ENCODE measurements at regions not wholly inside any gene's neighbourhood (a gene's known extent, or its start where the extent isn't known, plus 50 kb on each side); places are given as distances from the start of the nearest gene placed in this dataset.

DNA sequence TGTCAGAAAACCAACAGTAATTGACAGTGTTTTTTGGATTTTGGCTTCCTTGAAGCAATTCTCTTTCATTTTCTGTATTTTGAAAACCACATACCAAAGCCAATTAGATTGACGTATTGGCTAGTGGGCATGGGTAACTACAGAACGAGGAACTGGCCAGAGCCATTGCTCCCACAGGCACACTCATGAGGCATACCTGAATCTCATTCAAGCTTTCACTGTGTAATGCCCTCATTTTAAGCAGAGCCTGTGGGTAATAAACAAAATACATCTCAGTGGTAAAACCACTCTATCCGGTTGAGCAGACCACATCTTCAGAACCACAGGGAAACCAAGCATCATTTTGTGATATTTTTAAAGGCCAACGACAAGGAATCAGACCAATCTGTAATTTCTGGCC is 394.1 kb downstream of the ZNF608 start:
- Histone ChIP-seq H3K27ac (ENCODE audit: low read depth in 2 of 2, low read length in 1 of 2) (no peak overlapping the region), H3K36me3 (ENCODE audit: control insufficient read depth in 2 of 2, insufficient read depth in 2 of 2, low read length in 1 of 2) (no peaks in the 10 kb centered on the region), H3K9me3 (ENCODE audit: control insufficient read depth in 2 of 2, insufficient read depth in 1 of 2, low read depth in 1 of 2, low read length in 1 of 2) (peaks cover 0 to 2% of the 10 kb centered on the region in 2 donors), H3K27me3 (ENCODE audit: control insufficient read depth in 1 of 2, insufficient read depth in 2 of 2, low read length in 2 of 2) (no peaks in the 10 kb centered on the region), H3K4me3 (ENCODE audit: low read depth in 1 of 2, low read length in 2 of 2) (no peak overlapping the region), H3K4me1 (ENCODE audit: control insufficient read depth in 2 of 2, insufficient read depth in 2 of 2, low read length in 1 of 2) (no peaks in the 10 kb centered on the region)
- 58 to 62% methylated on average over 4 of the region's 4 CpGs for WGBS, 2 donors

DNA sequence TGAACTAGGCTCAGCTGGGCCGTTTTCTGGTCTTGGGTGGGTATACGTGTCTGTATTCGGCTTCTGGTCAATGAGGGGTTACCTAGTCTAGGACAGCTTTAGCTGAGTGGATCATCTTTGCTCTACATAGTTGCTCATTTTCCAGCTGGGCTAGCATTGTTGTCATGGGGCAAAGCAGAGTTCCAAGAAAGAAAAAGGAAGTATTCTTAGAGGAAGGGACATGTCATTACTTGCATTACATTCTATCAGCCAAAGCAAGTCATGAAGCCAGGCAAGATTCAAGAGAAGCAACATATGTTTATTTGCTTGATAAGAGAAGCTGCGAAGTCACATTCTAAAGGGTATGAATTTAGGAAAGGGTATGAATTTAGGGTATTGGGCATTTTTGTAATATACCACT is 396.5 kb downstream of the ZNF608 start:
- Histone ChIP-seq H3K9me3 (ENCODE audit: control insufficient read depth in 2 of 2, insufficient read depth in 1 of 2, low read depth in 1 of 2, low read length in 1 of 2) (no peaks in the 10 kb centered on the region), H3K36me3 (ENCODE audit: control insufficient read depth in 2 of 2, insufficient read depth in 2 of 2, low read length in 1 of 2) (no peaks in the 10 kb centered on the region), H3K27ac (ENCODE audit: low read depth in 2 of 2, low read length in 1 of 2) (no peak overlapping the region), H3K27me3 (ENCODE audit: control insufficient read depth in 1 of 2, insufficient read depth in 2 of 2, low read length in 2 of 2) (no peaks in the 10 kb centered on the region), H3K4me3 (ENCODE audit: low read depth in 1 of 2, low read length in 2 of 2) (no peak overlapping the region), H3K4me1 (ENCODE audit: control insufficient read depth in 2 of 2, insufficient read depth in 2 of 2, low read length in 1 of 2) (no peaks in the 10 kb centered on the region)
- WGBS, 2 donors: 66 to 69% methylated on average over 4 of the region's 4 CpGs

DNA sequence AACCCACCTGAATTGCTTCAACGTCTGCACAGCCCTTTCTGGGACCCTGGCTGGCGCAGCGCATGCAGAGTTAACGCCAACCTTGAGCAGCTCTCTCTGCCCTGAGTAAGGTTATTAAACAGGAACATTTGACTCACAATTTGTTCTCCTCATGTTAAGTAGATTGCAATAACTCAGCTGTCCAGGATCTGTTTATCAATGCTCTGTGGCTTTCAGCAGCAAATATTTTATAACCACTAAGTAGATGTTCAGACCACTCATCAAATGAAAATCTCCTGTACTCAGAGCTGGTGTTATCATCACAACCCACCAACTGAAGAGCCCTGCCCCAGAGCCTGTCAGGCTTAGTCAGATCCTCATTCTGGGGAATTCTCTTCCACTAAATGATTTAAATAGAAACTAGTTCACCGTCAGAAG is 403.0 kb downstream of the ZNF608 start:
- no peaks in the 10 kb centered on the region for H3K4me1 ChIP-seq (ENCODE audit: control insufficient read depth in 2 of 2, insufficient read depth in 2 of 2, low read length in 1 of 2)
- H3K27me3 ChIP-seq (ENCODE audit: control insufficient read depth in 1 of 2, insufficient read depth in 2 of 2, low read length in 2 of 2): no peaks in the 10 kb centered on the region
- no peak overlapping the region for H3K4me3 ChIP-seq (ENCODE audit: low read depth in 1 of 2, low read length in 2 of 2)
- WGBS, 2 donors: 81 to 83% methylated on average over 5 of the region's 5 CpGs
- H3K36me3 ChIP-seq (ENCODE audit: control insufficient read depth in 2 of 2, insufficient read depth in 2 of 2, low read length in 1 of 2): no peaks in the 10 kb centered on the region
- no peak overlapping the region for H3K27ac ChIP-seq (ENCODE audit: low read depth in 2 of 2, low read length in 1 of 2)
- no peaks in the 10 kb centered on the region for H3K9me3 ChIP-seq (ENCODE audit: control insufficient read depth in 2 of 2, insufficient read depth in 1 of 2, low read depth in 1 of 2, low read length in 1 of 2)

DNA sequence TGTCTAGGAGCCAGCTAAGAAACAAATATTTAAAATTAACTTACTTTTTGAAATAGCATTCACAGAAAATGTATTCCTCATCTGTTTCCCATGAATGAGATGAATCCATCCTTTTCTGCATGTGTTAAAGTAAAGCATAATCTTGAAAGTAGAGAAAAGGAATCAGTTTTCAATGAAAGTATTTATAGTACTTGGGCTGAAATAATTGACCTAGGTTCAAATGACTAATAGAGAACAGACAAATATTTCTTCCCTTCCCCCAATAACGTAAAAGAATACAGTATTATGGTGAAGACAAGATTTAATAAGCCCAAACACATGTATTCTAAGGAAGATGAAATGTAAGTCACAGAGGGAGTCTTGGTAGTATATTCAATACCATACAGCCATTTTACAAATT is 403.5 kb downstream of the ZNF608 start:
- WGBS, 2 donors: 60 to 72% methylated on average over 1 of the region's 1 CpG
- no peaks in the 10 kb centered on the region for H3K9me3 ChIP-seq (ENCODE audit: control insufficient read depth in 2 of 2, insufficient read depth in 1 of 2, low read depth in 1 of 2, low read length in 1 of 2)
- no peak overlapping the region for H3K27ac ChIP-seq (ENCODE audit: low read depth in 2 of 2, low read length in 1 of 2)
- no peaks in the 10 kb centered on the region for H3K27me3 ChIP-seq (ENCODE audit: control insufficient read depth in 1 of 2, insufficient read depth in 2 of 2, low read length in 2 of 2)
- no peaks in the 10 kb centered on the region for H3K4me1 ChIP-seq (ENCODE audit: control insufficient read depth in 2 of 2, insufficient read depth in 2 of 2, low read length in 1 of 2)
- H3K4me3 ChIP-seq (ENCODE audit: low read depth in 1 of 2, low read length in 2 of 2): no peak overlapping the region
- H3K36me3 ChIP-seq (ENCODE audit: control insufficient read depth in 2 of 2, insufficient read depth in 2 of 2, low read length in 1 of 2): no peaks in the 10 kb centered on the region

DNA sequence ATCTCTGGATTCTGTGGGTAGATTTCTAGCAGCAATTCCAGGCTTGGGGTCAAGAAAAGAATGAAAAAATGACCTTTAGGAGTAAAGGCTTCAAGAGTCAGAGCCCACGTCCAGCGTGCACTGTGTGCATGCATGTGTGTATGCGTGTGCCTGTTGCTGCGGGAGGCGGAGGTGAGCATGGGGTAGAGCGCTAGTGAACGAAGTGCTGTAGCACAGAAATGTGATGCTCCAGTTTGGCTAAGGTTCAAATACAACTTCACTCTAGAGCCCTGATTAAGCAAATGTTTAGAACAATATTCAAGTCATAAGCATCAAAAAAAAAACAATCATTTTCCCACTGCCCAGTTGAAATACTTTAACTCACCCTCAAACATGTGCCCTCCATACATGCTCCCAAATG is 403.9 kb downstream of the ZNF608 start:
- Histone ChIP-seq H3K27me3 (ENCODE audit: control insufficient read depth in 1 of 2, insufficient read depth in 2 of 2, low read length in 2 of 2) (no peaks in the 10 kb centered on the region), H3K36me3 (ENCODE audit: control insufficient read depth in 2 of 2, insufficient read depth in 2 of 2, low read length in 1 of 2) (no peaks in the 10 kb centered on the region), H3K9me3 (ENCODE audit: control insufficient read depth in 2 of 2, insufficient read depth in 1 of 2, low read depth in 1 of 2, low read length in 1 of 2) (no peaks in the 10 kb centered on the region), H3K4me3 (ENCODE audit: low read depth in 1 of 2, low read length in 2 of 2) (no peak overlapping the region), H3K27ac (ENCODE audit: low read depth in 2 of 2, low read length in 1 of 2) (no peak overlapping the region), H3K4me1 (ENCODE audit: control insufficient read depth in 2 of 2, insufficient read depth in 2 of 2, low read length in 1 of 2) (no peaks in the 10 kb centered on the region)
- 84 to 86% methylated on average over 7 of the region's 7 CpGs for WGBS, 2 donors

DNA sequence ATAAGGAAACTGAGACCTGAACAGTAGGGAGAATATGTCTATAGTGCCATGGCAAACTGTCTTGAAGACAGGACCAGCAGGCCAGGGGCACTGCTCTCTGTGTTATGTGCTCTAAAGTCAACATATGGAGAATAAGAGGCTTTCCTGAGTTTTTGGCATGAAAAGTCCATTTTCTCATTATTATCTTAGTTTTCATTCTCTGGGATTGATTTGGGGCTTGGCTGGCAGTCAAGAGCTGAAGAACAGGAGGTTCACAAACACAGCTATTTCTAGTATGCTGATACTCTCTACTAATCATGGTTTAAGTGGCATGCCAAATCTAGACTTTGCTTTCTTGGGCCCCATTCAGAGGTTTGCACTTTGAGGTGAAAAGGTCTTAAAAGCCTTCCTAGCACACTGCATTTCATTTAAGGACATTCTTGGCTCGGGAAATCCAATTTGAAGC is 404.4 kb downstream of the ZNF608 start:
- no peak overlapping the region for H3K4me3 ChIP-seq (ENCODE audit: low read depth in 1 of 2, low read length in 2 of 2)
- no peaks in the 10 kb centered on the region for H3K27me3 ChIP-seq (ENCODE audit: control insufficient read depth in 1 of 2, insufficient read depth in 2 of 2, low read length in 2 of 2)
- no peaks in the 10 kb centered on the region for H3K4me1 ChIP-seq (ENCODE audit: control insufficient read depth in 2 of 2, insufficient read depth in 2 of 2, low read length in 1 of 2)
- no peak overlapping the region for H3K27ac ChIP-seq (ENCODE audit: low read depth in 2 of 2, low read length in 1 of 2)
- H3K9me3 ChIP-seq (ENCODE audit: control insufficient read depth in 2 of 2, insufficient read depth in 1 of 2, low read depth in 1 of 2, low read length in 1 of 2): no peaks in the 10 kb centered on the region
- no peaks in the 10 kb centered on the region for H3K36me3 ChIP-seq (ENCODE audit: control insufficient read depth in 2 of 2, insufficient read depth in 2 of 2, low read length in 1 of 2)
- WGBS, 2 donors: 38 to 57% methylated on average over 1 of the region's 1 CpG

DNA sequence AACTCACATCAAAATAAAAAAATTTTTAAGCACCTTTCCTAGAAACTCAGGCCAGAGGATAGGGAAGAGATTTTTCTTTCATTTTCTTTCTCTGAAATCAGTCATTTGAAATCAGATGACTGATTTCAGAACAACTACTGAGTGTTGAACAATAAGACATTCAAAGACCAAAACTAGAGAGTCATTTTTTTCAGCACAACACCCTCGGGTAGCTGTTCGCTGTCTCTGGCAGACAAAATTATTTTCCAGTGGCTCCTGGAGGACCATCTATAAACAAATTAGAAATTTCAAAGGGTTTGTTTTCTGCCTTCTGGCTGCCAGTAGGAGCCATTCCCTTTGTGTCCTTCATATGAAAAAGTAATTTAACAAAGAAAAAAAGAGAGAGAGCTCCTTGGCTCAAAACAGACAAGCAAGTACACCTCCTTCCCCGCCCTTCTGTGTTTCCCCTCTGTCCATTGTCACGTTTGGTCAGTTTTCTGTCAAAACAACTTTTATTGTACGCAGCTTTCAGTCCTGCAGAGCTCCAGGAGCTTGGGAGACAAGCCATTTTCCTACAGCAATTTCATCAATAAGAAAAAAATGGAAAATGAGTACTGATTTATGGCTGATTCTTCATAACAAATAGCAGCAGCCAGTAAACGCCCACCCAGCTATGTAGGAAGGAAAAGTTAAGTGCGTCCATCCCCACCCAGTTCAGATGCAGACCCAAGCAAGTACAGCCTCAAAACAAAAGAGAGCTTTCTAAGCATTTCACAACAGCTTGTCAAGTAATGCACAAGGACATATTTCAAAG is 405.2 kb downstream of the ZNF608 start:
- Histone ChIP-seq H3K4me1 (ENCODE audit: control insufficient read depth in 2 of 2, insufficient read depth in 2 of 2, low read length in 1 of 2) (no peaks in the 10 kb centered on the region), H3K36me3 (ENCODE audit: control insufficient read depth in 2 of 2, insufficient read depth in 2 of 2, low read length in 1 of 2) (no peaks in the 10 kb centered on the region), H3K27ac (ENCODE audit: low read depth in 2 of 2, low read length in 1 of 2) (no peak overlapping the region), H3K27me3 (ENCODE audit: control insufficient read depth in 1 of 2, insufficient read depth in 2 of 2, low read length in 2 of 2) (no peaks in the 10 kb centered on the region), H3K4me3 (ENCODE audit: low read depth in 1 of 2, low read length in 2 of 2) (no peak overlapping the region), H3K9me3 (ENCODE audit: control insufficient read depth in 2 of 2, insufficient read depth in 1 of 2, low read depth in 1 of 2, low read length in 1 of 2) (no peaks in the 10 kb centered on the region)
- WGBS, 2 donors: 61 to 62% methylated on average over 7 of the region's 7 CpGs

DNA sequence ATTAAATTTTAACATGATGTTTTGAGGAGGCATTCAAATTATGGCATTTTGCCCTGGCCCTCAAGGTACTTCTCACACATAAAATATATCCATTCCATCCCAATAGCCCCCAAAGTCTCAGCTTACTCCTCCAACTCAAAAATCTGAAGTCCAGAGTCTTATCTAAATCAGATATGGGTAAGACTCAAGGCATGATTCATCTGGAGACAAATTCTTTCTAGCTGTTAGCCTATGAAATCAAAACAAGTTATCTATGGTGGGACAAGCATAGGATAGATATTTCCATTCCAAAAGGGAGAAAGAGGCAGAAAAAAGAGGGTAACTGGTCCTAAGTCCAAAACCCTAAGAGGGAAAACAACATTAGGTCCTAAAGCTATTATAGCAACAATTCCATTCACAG is 408.4 kb downstream of the ZNF608 start:
- Histone ChIP-seq H3K9me3 (ENCODE audit: control insufficient read depth in 2 of 2, insufficient read depth in 1 of 2, low read depth in 1 of 2, low read length in 1 of 2) (no peaks in the 10 kb centered on the region), H3K4me1 (ENCODE audit: control insufficient read depth in 2 of 2, insufficient read depth in 2 of 2, low read length in 1 of 2) (no peaks in the 10 kb centered on the region), H3K36me3 (ENCODE audit: control insufficient read depth in 2 of 2, insufficient read depth in 2 of 2, low read length in 1 of 2) (no peaks in the 10 kb centered on the region), H3K27me3 (ENCODE audit: control insufficient read depth in 1 of 2, insufficient read depth in 2 of 2, low read length in 2 of 2) (no peaks in the 10 kb centered on the region), H3K27ac (ENCODE audit: low read depth in 2 of 2, low read length in 1 of 2) (no peak overlapping the region), H3K4me3 (ENCODE audit: low read depth in 1 of 2, low read length in 2 of 2) (no peak overlapping the region)

DNA sequence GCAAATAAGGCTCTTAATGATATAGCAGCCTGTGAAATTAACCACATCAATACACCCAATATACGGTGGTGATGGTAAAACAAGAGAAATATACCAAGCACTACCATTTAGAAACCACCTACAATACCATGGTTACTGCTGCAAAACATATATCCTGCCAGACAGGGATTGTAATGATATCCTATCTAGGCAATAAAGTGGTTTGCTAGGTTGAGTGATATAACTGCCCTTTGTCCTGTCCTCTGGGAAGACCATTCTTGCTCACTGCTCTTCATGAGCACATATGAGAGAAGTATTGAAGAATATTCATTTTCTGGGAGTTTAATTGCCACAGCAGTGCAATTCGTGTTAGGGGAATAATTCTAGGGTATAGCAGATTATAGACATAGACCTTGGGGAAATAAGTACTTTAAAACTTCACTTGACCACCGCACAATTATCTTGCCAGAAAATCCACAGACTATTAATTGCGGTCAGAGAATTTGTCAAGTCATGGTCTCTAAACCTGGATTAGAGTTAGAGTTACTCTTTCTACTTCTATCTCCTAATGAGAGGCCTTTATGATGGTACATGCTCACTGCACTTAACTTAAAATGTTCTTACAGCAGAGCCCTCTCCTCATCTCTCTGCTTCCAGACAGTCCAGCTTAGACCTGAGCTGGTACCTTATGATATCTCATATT is 413.0 kb downstream of the ZNF608 start:
- H3K27me3 ChIP-seq (ENCODE audit: control insufficient read depth in 1 of 2, insufficient read depth in 2 of 2, low read length in 2 of 2): no peaks in the 10 kb centered on the region
- no peaks in the 10 kb centered on the region for H3K4me1 ChIP-seq (ENCODE audit: control insufficient read depth in 2 of 2, insufficient read depth in 2 of 2, low read length in 1 of 2)
- H3K36me3 ChIP-seq (ENCODE audit: control insufficient read depth in 2 of 2, insufficient read depth in 2 of 2, low read length in 1 of 2): no peaks in the 10 kb centered on the region
- H3K4me3 ChIP-seq (ENCODE audit: low read depth in 1 of 2, low read length in 2 of 2): no peak overlapping the region
- no peaks in the 10 kb centered on the region for H3K9me3 ChIP-seq (ENCODE audit: control insufficient read depth in 2 of 2, insufficient read depth in 1 of 2, low read depth in 1 of 2, low read length in 1 of 2)
- H3K27ac ChIP-seq (ENCODE audit: low read depth in 2 of 2, low read length in 1 of 2): no peak overlapping the region
- 89 to 91% methylated on average over 4 of the region's 4 CpGs for WGBS, 2 donors

DNA sequence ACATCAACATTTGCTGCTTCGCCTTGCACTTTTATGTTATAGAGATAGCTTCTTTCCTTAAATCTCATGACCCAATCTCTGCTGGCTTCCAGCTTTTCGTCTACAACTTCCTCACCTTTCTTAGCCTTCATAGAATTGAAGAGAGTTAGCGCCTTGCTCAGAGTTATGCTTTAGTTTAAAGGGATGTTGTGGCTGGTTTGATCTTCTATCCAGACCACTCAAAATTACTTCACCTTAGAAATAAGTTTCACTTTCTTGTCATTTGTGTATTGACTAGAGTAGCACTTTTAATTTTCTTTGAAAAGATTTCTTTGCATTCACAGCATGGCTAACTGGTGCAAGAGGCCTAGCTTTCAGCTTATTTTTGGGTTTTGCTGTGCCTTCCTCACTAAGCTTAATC is 414.2 kb downstream of the ZNF608 start:
- Histone ChIP-seq H3K36me3 (ENCODE audit: control insufficient read depth in 2 of 2, insufficient read depth in 2 of 2, low read length in 1 of 2) (no peaks in the 10 kb centered on the region), H3K27me3 (ENCODE audit: control insufficient read depth in 1 of 2, insufficient read depth in 2 of 2, low read length in 2 of 2) (no peaks in the 10 kb centered on the region), H3K27ac (ENCODE audit: low read depth in 2 of 2, low read length in 1 of 2) (no peak overlapping the region), H3K4me3 (ENCODE audit: low read depth in 1 of 2, low read length in 2 of 2) (no peak overlapping the region), H3K9me3 (ENCODE audit: control insufficient read depth in 2 of 2, insufficient read depth in 1 of 2, low read depth in 1 of 2, low read length in 1 of 2) (no peaks in the 10 kb centered on the region), H3K4me1 (ENCODE audit: control insufficient read depth in 2 of 2, insufficient read depth in 2 of 2, low read length in 1 of 2) (no peaks in the 10 kb centered on the region)
- WGBS, 2 donors: 90% methylated on average over 3 of the region's 3 CpGs

Data from esophagus (tissue), 2 donors.